ENCODE measurements at regions not wholly inside any gene's neighbourhood (a gene's known extent, or its start where the extent isn't known, plus 50 kb on each side); places are given as distances from the start of the nearest gene placed in this dataset.

DNA sequence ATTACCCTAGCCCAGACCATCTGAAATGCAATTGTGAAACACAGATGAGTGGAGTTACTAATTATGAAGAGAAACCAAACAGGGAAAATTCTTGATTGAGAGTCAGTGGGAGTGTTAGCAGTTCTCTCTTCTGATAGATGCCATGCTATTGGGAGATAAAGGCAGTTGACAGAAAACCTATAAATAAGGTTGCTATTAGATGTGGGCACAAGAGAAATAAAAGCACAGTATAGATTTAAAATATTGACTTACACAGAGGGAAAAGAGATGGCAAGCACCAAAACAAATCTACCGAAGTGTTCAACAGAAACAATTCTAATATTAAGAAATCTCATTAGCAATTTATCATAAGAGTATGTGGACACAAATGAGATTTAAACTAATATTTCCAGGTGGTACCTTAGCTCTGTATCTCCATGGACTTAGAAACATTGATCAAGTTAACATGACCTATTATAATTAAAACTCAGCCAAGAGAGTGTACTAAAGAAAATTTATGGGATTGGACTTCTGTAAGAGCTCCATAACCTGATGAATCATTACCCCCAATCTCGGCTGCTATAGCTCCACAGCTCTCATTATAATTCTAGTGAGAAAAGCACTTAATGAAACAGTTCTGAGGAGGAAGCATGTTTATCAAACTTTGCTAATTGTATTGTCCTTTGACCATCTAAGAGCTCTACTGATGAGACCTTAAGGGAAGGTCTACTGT, 665.0 kb upstream of the RIOK2 start:
- no peaks in the 10 kb centered on the region for H3K4me1 ChIP-seq
- no peak for DNase-seq (ENCODE audit: low spot score in 2 of 2)
- H3K4me3 ChIP-seq = no peak overlapping the region
- TF ChIP-seq POLR2AphosphoS5 (IDR thresholded peaks at IDR 0.05) = no peak
- no peak for TF ChIP-seq POLR2A (IDR thresholded peaks at IDR 0.05)
- TF ChIP-seq, protein P1, sequence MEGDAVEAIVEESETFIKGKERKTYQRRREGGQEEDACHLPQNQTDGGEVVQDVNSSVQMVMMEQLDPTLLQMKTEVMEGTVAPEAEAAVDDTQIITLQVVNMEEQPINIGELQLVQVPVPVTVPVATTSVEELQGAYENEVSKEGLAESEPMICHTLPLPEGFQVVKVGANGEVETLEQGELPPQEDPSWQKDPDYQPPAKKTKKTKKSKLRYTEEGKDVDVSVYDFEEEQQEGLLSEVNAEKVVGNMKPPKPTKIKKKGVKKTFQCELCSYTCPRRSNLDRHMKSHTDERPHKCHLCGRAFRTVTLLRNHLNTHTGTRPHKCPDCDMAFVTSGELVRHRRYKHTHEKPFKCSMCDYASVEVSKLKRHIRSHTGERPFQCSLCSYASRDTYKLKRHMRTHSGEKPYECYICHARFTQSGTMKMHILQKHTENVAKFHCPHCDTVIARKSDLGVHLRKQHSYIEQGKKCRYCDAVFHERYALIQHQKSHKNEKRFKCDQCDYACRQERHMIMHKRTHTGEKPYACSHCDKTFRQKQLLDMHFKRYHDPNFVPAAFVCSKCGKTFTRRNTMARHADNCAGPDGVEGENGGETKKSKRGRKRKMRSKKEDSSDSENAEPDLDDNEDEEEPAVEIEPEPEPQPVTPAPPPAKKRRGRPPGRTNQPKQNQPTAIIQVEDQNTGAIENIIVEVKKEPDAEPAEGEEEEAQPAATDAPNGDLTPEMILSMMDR (IDR thresholded peaks at IDR 0.05) = no peak
- H3K9me3 ChIP-seq = no peaks in the 10 kb centered on the region
- no peaks in the 10 kb centered on the region for H3K27me3 ChIP-seq
- no peaks in the 10 kb centered on the region for H3K36me3 ChIP-seq
- intact Hi-C loops (cut with DNase I; ENCODE audit: low total_unique reads) = no loop called here
- no peak overlapping the region for H3K27ac ChIP-seq

DNA sequence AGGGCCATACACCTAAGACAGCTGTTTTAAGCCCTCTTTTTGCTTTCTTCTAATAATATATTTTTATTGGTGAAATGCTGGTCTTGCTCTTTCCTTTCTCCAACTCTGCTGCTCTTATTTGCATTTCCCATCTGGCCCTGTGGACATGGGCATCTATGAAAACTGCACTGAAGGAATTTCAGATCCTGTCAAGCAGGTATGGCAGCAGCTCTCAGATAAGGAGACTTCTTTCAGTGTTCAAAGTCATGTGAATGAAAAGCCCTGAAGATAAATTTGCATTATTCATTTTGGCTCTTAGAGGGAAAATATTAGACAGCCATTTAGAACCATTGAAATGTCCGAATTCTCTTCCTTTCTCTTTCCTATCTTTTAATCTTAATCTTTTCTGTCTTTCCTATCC, 668.0 kb upstream of the RIOK2 start:
- Histone ChIP-seq H3K27ac (no peak overlapping the region), H3K36me3 (no peaks in the 10 kb centered on the region), H3K4me1 (no peaks in the 10 kb centered on the region), H3K9me3 (no peaks in the 10 kb centered on the region), H3K4me3 (no peak overlapping the region), H3K27me3 (no peaks in the 10 kb centered on the region)
- intact Hi-C loops (cut with DNase I; ENCODE audit: low total_unique reads) = no loop called here
- TF ChIP-seq POLR2AphosphoS5 (IDR thresholded peaks at IDR 0.05) (no peak), POLR2A (IDR thresholded peaks at IDR 0.05) (no peak)
- TF ChIP-seq, protein P1 (IDR thresholded peaks at IDR 0.05) = no peak
- DNase-seq (ENCODE audit: low spot score in 2 of 2) = no peak

- Histone ChIP-seq H3K27ac (no peak overlapping the region), H3K4me3 (no peak overlapping the region), H3K36me3 (no peaks in the 10 kb centered on the region), H3K9me3 (peaks cover 0 to 6% of the 10 kb centered on the region in 2 donors), H3K4me1 (no peaks in the 10 kb centered on the region), H3K27me3 (no peaks in the 10 kb centered on the region)
- DNase-seq (ENCODE audit: low spot score in 2 of 2) = no peak
- TF ChIP-seq, protein P1 (IDR thresholded peaks at IDR 0.05) = no peak
- TF ChIP-seq POLR2AphosphoS5 (IDR thresholded peaks at IDR 0.05) = no peak
- no peak for TF ChIP-seq POLR2A (IDR thresholded peaks at IDR 0.05)
- intact Hi-C loops (cut with DNase I; ENCODE audit: low total_unique reads) = no loop called here
Measured at GRCh38 chr5:97854871-97855762, 672.1 kb upstream of the RIOK2 start.

- no peak for TF ChIP-seq POLR2AphosphoS5 (IDR thresholded peaks at IDR 0.05)
- TF ChIP-seq, protein P1 (IDR thresholded peaks at IDR 0.05) = no peak
- no peak for TF ChIP-seq POLR2A (IDR thresholded peaks at IDR 0.05)
- intact Hi-C loops (cut with DNase I; ENCODE audit: low total_unique reads) = no loop called here
Measured at GRCh38 chr5:97874491-97874890, 691.4 kb upstream of the RIOK2 start.

DNA sequence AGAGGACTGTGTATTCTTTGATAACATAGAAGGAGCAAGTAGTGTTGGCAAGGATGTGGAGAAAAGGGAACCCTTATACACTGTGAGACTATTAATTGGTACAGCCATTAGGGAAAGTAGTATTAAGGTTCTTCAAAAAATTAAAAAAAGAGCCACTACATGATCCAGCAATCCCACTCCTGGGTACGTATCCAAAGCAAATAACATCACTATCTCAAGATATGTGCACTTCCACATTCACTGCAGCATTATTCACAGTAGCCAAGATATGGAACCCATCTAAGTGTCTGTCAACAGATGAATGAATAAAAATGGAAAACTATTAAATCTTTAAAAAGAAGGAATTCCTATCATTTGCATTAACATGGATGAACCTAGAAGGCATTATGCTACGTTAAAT, 693.2 kb upstream of the RIOK2 start:
- TF ChIP-seq, protein P1 (IDR thresholded peaks at IDR 0.05) = no peak
- TF ChIP-seq POLR2A (IDR thresholded peaks at IDR 0.05) (no peak), POLR2AphosphoS5 (IDR thresholded peaks at IDR 0.05) (no peak)

More at GRCh38 chr5:97874491-97874890, 691.4 kb upstream of the RIOK2 start:
- no peak for DNase-seq (ENCODE audit: low spot score in 2 of 2)
- Histone ChIP-seq H3K27me3 (no peaks in the 10 kb centered on the region), H3K4me1 (no peaks in the 10 kb centered on the region), H3K9me3 (no peaks in the 10 kb centered on the region), H3K4me3 (no peak overlapping the region), H3K36me3 (no peaks in the 10 kb centered on the region), H3K27ac (no peak overlapping the region)

More for the DNA sequence above, 693.2 kb upstream of the RIOK2 start:
- no peaks in the 10 kb centered on the region for H3K27me3 ChIP-seq
- no peak for DNase-seq (ENCODE audit: low spot score in 2 of 2)
- H3K9me3 ChIP-seq = no peaks in the 10 kb centered on the region
- H3K27ac ChIP-seq = no peak overlapping the region
- no peaks in the 10 kb centered on the region for H3K4me1 ChIP-seq
- intact Hi-C loops (cut with DNase I; ENCODE audit: low total_unique reads) = no loop called here
- H3K36me3 ChIP-seq = no peaks in the 10 kb centered on the region
- H3K4me3 ChIP-seq = no peak overlapping the region
